Right cardiac atrium (tissue), 5 donors: ENCODE measurements at regions not wholly inside any gene's neighbourhood (a gene's known extent, or its start where the extent isn't known, plus 50 kb on each side); places are given as distances from the start of the nearest gene placed in this dataset.

Experiments
- ATAC-seq, 2 donors: fragments of 200-7000 bp; cut with Tn5 transposase; one replicate each; pipeline versions ENCODE4 v1.8.0 to v1.9.1; 2020; ENCODE audit warnings: moderate library complexity in 2 of 2, mild to moderate bottlenecking in 1 of 2
- DNase-seq, 3 donors: peaks; one replicate each; pipeline ENCODE4 v3.0.0-alpha.2; 2020
- H3K27ac ChIP-seq: one replicate; pipeline ENCODE4 v1.5.1; 2013; ENCODE audit warnings: mild to moderate bottlenecking, low read length, control low read depth, moderate library complexity
- H3K27me3 ChIP-seq: one replicate; pipeline ENCODE4 v1.6.1; 2013; ENCODE audit not compliant: control insufficient read depth, insufficient read depth
- H3K4me1 ChIP-seq: one replicate; pipeline ENCODE4 v1.6.1; 2013; ENCODE audit warnings: low read length; ENCODE audit not compliant: control insufficient read depth, insufficient read depth
- H3K4me3 ChIP-seq: one replicate; pipeline ENCODE4 v1.5.1; 2013; ENCODE audit warnings: low read length, control low read depth
- H3K9me3 ChIP-seq: one replicate; pipeline ENCODE4 v1.6.1; 2013; ENCODE audit warnings: low read length; ENCODE audit not compliant: control insufficient read depth
- WGBS: extraction: QIAGEN DNeasy Blood & Tissue Kit; methylation state at CpG from one replicate; pipeline ENCODE4 v1.1.7; 2013; 5-methylcytosine and 5-hydroxymethylcytosine counted together
- intact Hi-C, 4 donors: fragments of 100-400 bp; cut with DNase I; formaldehyde crosslinking; loops; one replicate each; pipeline versions ENCODE4 v1.11.0 to v1.14.0; 2022 to 2023
- donor health status: healthy with polysubstance abuse.
- donor health status: DM: no; HTN: yes; CAD: no.
- donor health status: DM: no; HTN: no; CAD: no.
- donor health status: DM: no; HTN: yes; CAD: no; lungs with severe emphysema.
- donor health status: DM: yes; HTN: yes; CAD: no.

GRCh38 chr12:114888448-114888847 lies 204.5 kb upstream of the TBX3 start:
- WGBS = 12% methylated on average over 1 of the region's 1 CpG
- ATAC-seq (no peak), DNase-seq (no peak)
- H3K27me3 ChIP-seq = no peaks in the 10 kb centered on the region
- no peak overlapping the region for H3K4me3 ChIP-seq
- H3K4me1 ChIP-seq = no peaks in the 10 kb centered on the region
- no peak overlapping the region for H3K27ac ChIP-seq
- intact Hi-C loops = no loop called here
- H3K9me3 ChIP-seq = no peaks in the 10 kb centered on the region

GRCh38 chr12:114885501-114885900 lies 201.5 kb upstream of the TBX3 start:
- Histone ChIP-seq H3K4me3 (no peak overlapping the region), H3K9me3 (no peaks in the 10 kb centered on the region), H3K27me3 (no peaks in the 10 kb centered on the region), H3K27ac (no peak overlapping the region), H3K4me1 (no peaks in the 10 kb centered on the region)
- DNase-seq (no peak), ATAC-seq (no peak)
- intact Hi-C loops = no loop called here
- 94% methylated on average over 4 of the region's 4 CpGs for WGBS

DNA sequence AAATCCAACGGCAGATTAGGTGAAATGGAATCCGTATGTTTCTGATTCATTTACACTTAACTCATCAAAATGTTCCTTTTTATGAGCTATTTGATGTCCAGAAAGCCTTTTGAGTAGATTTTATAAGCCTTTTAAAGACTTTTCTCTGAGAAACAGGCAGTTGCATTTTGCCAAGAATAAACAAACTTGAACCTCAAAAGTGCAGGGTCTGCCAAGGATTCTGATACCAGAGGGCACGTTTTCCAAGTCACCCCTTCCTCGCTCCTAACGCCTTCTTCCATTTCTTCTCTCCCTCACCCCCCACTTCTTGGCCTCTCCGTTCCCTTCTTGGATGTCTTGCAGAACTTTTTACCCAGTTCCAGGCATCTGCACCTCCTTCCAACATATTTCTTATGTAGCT lies 200.6 kb upstream of the TBX3 start:
- DNase-seq (no peak), ATAC-seq (no peak)
- intact Hi-C loops = no loop called here
- 60% methylated on average over 6 of the region's 6 CpGs for WGBS
- Histone ChIP-seq H3K4me3 (no peak overlapping the region), H3K27ac (no peak overlapping the region), H3K27me3 (no peaks in the 10 kb centered on the region), H3K4me1 (no peaks in the 10 kb centered on the region), H3K9me3 (no peaks in the 10 kb centered on the region)

DNA sequence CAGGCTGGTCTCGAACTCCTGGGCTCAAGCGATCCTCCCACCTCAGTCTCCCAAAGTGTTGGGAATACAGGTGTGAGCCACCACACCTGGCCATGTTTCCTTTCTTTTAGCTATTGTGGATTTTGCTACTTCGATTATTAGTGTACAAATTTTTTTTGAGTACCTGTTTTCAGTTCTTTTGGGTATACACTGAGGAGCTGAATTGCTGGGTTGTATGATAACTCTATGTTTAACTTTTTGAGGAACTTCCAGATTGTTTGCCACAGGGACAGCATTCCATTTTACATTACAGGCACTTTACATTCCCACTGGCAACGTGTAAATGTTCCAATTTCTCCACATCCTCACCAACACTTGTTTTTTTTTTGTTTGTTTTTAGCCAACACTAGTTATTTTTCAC lies 198.1 kb upstream of the TBX3 start:
- Histone ChIP-seq H3K27me3 (no peaks in the 10 kb centered on the region), H3K27ac (no peak overlapping the region), H3K9me3 (no peaks in the 10 kb centered on the region), H3K4me1 (no peaks in the 10 kb centered on the region), H3K4me3 (no peak overlapping the region)
- ATAC-seq (no peak), DNase-seq (no peak)
- intact Hi-C loops = no loop called here
- WGBS = 85% methylated on average over 4 of the region's 4 CpGs

DNA sequence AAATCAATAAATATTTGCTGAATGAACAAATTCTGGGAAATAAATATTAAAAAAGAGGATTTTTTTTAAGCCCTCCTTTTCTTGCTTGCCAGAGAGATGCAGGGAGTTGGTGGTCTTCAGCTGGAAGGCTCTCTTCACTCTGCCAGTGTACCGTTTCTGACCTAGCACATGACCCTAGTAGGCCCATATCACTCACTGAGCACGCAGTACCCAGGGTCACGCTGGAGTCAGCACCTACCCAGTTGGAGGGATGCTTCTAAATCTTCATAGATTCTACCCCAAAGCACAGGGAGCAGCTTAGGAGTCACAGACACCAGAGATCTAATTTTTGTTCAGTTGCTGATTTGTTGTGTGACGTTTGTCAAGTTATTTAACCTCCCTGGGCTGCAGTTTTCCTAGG lies 195.4 kb upstream of the TBX3 start:
- DNase-seq = no peak
- 91% methylated on average over 4 of the region's 4 CpGs for WGBS
- intact Hi-C loops = no loop called here
- no peak overlapping the region for H3K4me3 ChIP-seq
- no peak for ATAC-seq
- no peak overlapping the region for H3K27ac ChIP-seq
- no peaks in the 10 kb centered on the region for H3K4me1 ChIP-seq
- H3K9me3 ChIP-seq = no peaks in the 10 kb centered on the region
- no peaks in the 10 kb centered on the region for H3K27me3 ChIP-seq

- ATAC-seq (no peak), DNase-seq (no peak)
- Histone ChIP-seq H3K27me3 (no peaks in the 10 kb centered on the region), H3K27ac (no peak overlapping the region), H3K4me3 (no peak overlapping the region), H3K4me1 (no peaks in the 10 kb centered on the region), H3K9me3 (no peaks in the 10 kb centered on the region)
- WGBS = 92% methylated on average over 4 of the region's 4 CpGs
- intact Hi-C loops = no loop called here
Measured at GRCh38 chr12:114878781-114879180, 194.8 kb upstream of the TBX3 start.

DNA sequence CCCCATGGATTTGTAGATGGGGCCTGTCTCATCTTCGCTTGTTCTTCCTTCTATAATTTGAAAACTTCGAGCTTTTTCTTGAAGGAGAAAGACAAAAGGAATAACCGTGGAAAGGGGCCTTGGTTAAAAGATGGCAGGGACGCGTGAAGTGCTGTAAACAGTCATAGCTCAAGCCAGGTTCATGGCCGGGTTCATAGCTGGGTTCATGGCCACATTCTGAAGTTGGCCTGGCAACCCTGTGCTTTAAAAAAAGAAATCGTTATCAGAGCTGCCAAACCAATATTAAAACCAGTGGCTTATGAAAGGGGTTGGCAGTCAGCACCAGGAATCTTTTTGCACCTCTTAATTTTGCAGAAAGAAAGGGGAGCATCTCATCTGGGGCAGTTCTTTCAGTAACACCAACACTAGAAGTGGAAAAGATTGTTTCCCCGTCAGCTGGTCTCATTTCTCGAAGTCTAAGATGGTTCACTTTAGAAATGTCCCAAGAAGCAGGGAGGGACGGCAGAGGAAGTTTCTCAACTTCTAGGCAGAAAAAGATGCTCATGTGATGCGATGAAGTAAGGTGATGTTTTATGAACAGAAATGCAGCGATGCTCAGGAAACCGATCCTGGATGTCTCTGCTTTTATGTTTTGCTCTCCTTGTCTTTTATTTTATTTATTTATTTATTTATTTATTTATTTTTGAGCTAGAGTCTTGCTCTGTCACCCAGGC lies 193.1 kb upstream of the TBX3 start:
- ATAC-seq (no peak), DNase-seq (no peak)
- Histone ChIP-seq H3K4me3 (no peak overlapping the region), H3K27ac (no peak overlapping the region), H3K4me1 (no peaks in the 10 kb centered on the region), H3K9me3 (no peaks in the 10 kb centered on the region), H3K27me3 (no peaks in the 10 kb centered on the region)
- WGBS = 91% methylated on average over 13 of the region's 13 CpGs
- intact Hi-C loops = no loop called here

- Histone ChIP-seq H3K9me3 (no peaks in the 10 kb centered on the region), H3K4me3 (no peak overlapping the region), H3K4me1 (no peaks in the 10 kb centered on the region), H3K27me3 (no peaks in the 10 kb centered on the region), H3K27ac (no peak overlapping the region)
- DNase-seq (no peak), ATAC-seq (no peak)
- intact Hi-C loops = no loop called here
- WGBS = 89% methylated on average over 7 of the region's 7 CpGs
Measured at GRCh38 chr12:114875313-114875712, 191.3 kb upstream of the TBX3 start.

GRCh38 chr12:114873656-114874055 lies 189.7 kb upstream of the TBX3 start:
- ATAC-seq (no peak), DNase-seq (no peak)
- Histone ChIP-seq H3K27ac (no peak overlapping the region), H3K27me3 (no peaks in the 10 kb centered on the region), H3K4me3 (no peak overlapping the region), H3K9me3 (no peaks in the 10 kb centered on the region), H3K4me1 (no peaks in the 10 kb centered on the region)
- 97% methylated on average over 10 of the region's 10 CpGs for WGBS
- intact Hi-C loops = no loop called here

- no peak for ATAC-seq
- intact Hi-C loops = no loop called here
- no peak for DNase-seq
- no peak overlapping the region for H3K4me3 ChIP-seq
- 54% methylated on average over 14 of the region's 14 CpGs for WGBS
- H3K27ac ChIP-seq = no peak overlapping the region
- no peaks in the 10 kb centered on the region for H3K27me3 ChIP-seq
- H3K4me1 ChIP-seq = no peaks in the 10 kb centered on the region
- H3K9me3 ChIP-seq = no peaks in the 10 kb centered on the region
Measured at GRCh38 chr12:114868995-114869834, 185.2 kb upstream of the TBX3 start.

DNA sequence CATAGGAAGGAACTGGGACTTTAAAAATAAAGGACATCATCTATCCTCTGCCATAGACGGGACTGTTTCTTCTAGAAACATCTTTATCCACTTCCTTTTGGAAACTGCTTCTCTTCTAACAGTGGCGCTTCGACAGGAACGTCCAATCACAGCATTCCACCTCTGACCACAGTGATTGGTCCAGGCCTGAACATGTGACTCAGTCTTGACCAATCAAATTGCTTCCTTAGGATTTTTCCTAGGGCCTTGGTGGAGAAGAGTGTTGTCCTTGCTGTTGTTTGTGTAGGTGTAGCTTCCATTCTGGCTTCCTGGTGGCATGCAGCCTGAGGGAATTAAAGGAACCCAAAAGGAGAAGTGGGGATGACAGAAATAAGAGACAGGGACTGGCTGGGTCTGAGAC lies 182.4 kb upstream of the TBX3 start:
- ATAC-seq (no peak), DNase-seq (no peak)
- H3K27ac ChIP-seq = no peak overlapping the region
- no peak overlapping the region for H3K4me3 ChIP-seq
- no peaks in the 10 kb centered on the region for H3K4me1 ChIP-seq
- H3K9me3 ChIP-seq = no peaks in the 10 kb centered on the region
- intact Hi-C loops = no loop called here
- 93% methylated on average over 4 of the region's 4 CpGs for WGBS
- H3K27me3 ChIP-seq = no peaks in the 10 kb centered on the region
